H1 (cell line): ENCODE measurements at regions not wholly inside any gene's neighbourhood (a gene's known extent, or its start where the extent isn't known, plus 50 kb on each side); places are given as distances from the start of the nearest gene placed in this dataset.

Source experiments
- CTCF ChIA-PET: fragments of 300-600 bp; sonication (Branson Sonifier 250); formaldehyde crosslinking; loops from one replicate; lab custom pipeline; 2021; ENCODE audit not compliant: partially characterized antibody; lab: Charles Lee
- POLR2A ChIA-PET: fragments of 300-600 bp; sonication (Branson Sonifier 250); formaldehyde crosslinking; loops from one replicate; lab custom pipeline; 2021; ENCODE audit warnings: inconsistent platforms; ENCODE audit not compliant: partially characterized antibody; lab: Charles Lee
- DNase-seq, 2 experiments: peaks; one replicate each; pipeline versions ENCODE4 v3.0.0 to v3.0.0-alpha.2; 2010 to 2022; ENCODE audit warnings: low spot score in 2 of 2, low read depth in 1 of 2, mixed read lengths in 1 of 2
- FAIRE-seq: peaks from 2 replicates; lab custom pipeline; 2011; peaks lifted over from hg19 to GRCh38; lab: Jason Lieb, UNC
- H2AFZ ChIP-seq: 2 replicates; pipeline ENCODE4 v1.8.1; 2012; ENCODE audit warnings: low read length, inconsistent platforms
- H2AK5ac ChIP-seq: 2 replicates; pipeline ENCODE4 v1.6.1; 2013; ENCODE audit warnings: low read depth, low read length
- H2BK120ac ChIP-seq: replicated peaks from 2 replicates; pipeline ENCODE3; 2013; ENCODE audit warnings: low read depth, low read length, inconsistent platforms
- H2BK12ac ChIP-seq: 2 replicates; pipeline ENCODE4 v1.6.1; 2013; ENCODE audit warnings: low read depth, low read length
- H2BK15ac ChIP-seq: 2 replicates; pipeline ENCODE4 v1.6.1; 2013; ENCODE audit warnings: low read length
- H2BK20ac ChIP-seq: 2 replicates; pipeline ENCODE4 v1.6.1; 2013; ENCODE audit warnings: low read length
- H2BK5ac ChIP-seq: 2 replicates; pipeline ENCODE4 v1.6.1; 2013; ENCODE audit warnings: low read depth, low read length
- H3K14ac ChIP-seq: 2 replicates; pipeline ENCODE4 v1.6.1; 2013; ENCODE audit warnings: inconsistent platforms; ENCODE audit not compliant: insufficient read length
- H3K18ac ChIP-seq: 2 replicates; pipeline ENCODE4 v1.6.1; 2013; ENCODE audit warnings: low read length; ENCODE audit errors: extremely low read depth
- H3K23ac ChIP-seq: 2 replicates; pipeline ENCODE4 v1.6.1; 2013; ENCODE audit warnings: inconsistent platforms; ENCODE audit not compliant: insufficient read length
- H3K23me2 ChIP-seq: 2 replicates; pipeline ENCODE4 v1.6.1; 2013; ENCODE audit warnings: low read depth, low read length
- H3K27ac ChIP-seq: 2 replicates; pipeline ENCODE4 v1.6.1; 2011; ENCODE audit warnings: low read depth, low read length, inconsistent platforms
- H3K27me3 ChIP-seq, 4 experiments: replicated peaks in 1 of 4; 1 replicate in 1 of 4; 2 replicates in 3 of 4; pipeline versions ENCODE4 v1.6.1 to v1.8.1; 2011 to 2013; ENCODE audit warnings: low read length in 3 of 4, mild to moderate bottlenecking in 3 of 4, inconsistent platforms in 2 of 4, mixed read lengths in 2 of 4, moderate library complexity in 1 of 4; ENCODE audit not compliant: control insufficient read depth in 3 of 4, insufficient read depth in 3 of 4; ENCODE audit errors: extremely low read depth in 1 of 4
- H3K36me3 ChIP-seq, 4 experiments: 2 replicates each; pipeline versions ENCODE4 v1.6.1 to v1.8.1; 2011 to 2013; ENCODE audit warnings: mild to moderate bottlenecking in 4 of 4, low read length in 3 of 4, moderate library complexity in 2 of 4, control low read depth in 1 of 4, inconsistent platforms in 1 of 4; ENCODE audit not compliant: insufficient read depth in 4 of 4, control insufficient read depth in 2 of 4
- H3K4ac ChIP-seq: replicated peaks from 2 replicates; pipeline ENCODE3; 2013; ENCODE audit warnings: low read length, low read depth, mixed read lengths, inconsistent platforms; ENCODE audit not compliant: insufficient read length
- H3K4me1 ChIP-seq, 4 experiments: replicated peaks in 1 of 4; 1 replicate in 1 of 4; 2 replicates in 3 of 4; pipeline versions ENCODE4 v1.6.1 to v1.8.1; 2011 to 2013; ENCODE audit warnings: low read length in 3 of 4, inconsistent platforms in 2 of 4, mixed read lengths in 1 of 4; ENCODE audit not compliant: insufficient read depth in 4 of 4, control insufficient read depth in 3 of 4
- H3K4me2 ChIP-seq, 2 experiments: 2 replicates each; pipeline versions ENCODE4 v1.6.1 to v1.8.1; 2011 to 2013; ENCODE audit warnings: low read depth in 2 of 2, low read length in 2 of 2, control low read depth in 1 of 2, inconsistent platforms in 1 of 2, mild to moderate bottlenecking in 1 of 2; ENCODE audit not compliant: insufficient read depth in 1 of 2
- H3K4me3 ChIP-seq, 4 experiments: fragments of 200-600, 300-600 bp in 1 of 4; sonication (generic), shearing (Covaris generic), sonication (Bioruptor Twin) in 1 of 4; 2 replicates each; pipeline versions ENCODE4 v1.5.1 to v1.8.1; 2011 to 2016; ENCODE audit warnings: low read length in 4 of 4, low read depth in 3 of 4, control low read depth in 2 of 4, inconsistent platforms in 2 of 4, mild to moderate bottlenecking in 2 of 4, mixed read lengths in 1 of 4, moderate library complexity in 1 of 4; ENCODE audit not compliant: insufficient read depth in 2 of 4; ENCODE audit errors: extremely low read depth in 1 of 4
- H3K56ac ChIP-seq: replicated peaks from 2 replicates; pipeline ENCODE3; 2013; ENCODE audit warnings: low read depth, mild to moderate bottlenecking, mixed read lengths, low read length, inconsistent platforms; ENCODE audit not compliant: insufficient read length
- H3K79me1 ChIP-seq: 2 replicates; pipeline ENCODE4 v1.6.1; 2013; ENCODE audit warnings: low read depth, low read length, control low read depth
- H3K79me2 ChIP-seq, 2 experiments: 2 replicates each; pipeline versions ENCODE4 v1.6.1 to v1.8.1; 2012 to 2013; ENCODE audit warnings: low read length in 2 of 2, mild to moderate bottlenecking in 2 of 2, inconsistent platforms in 1 of 2; ENCODE audit not compliant: insufficient read depth in 2 of 2, control insufficient read depth in 1 of 2
- H3K9ac ChIP-seq, 4 experiments: replicated peaks in 1 of 4; 1 replicate in 1 of 4; 2 replicates in 3 of 4; pipeline versions ENCODE4 v1.6.1 to v1.8.1; 2011 to 2013; ENCODE audit warnings: low read depth in 3 of 4, low read length in 3 of 4, control low read depth in 2 of 4, mild to moderate bottlenecking in 2 of 4, moderate library complexity in 2 of 4, inconsistent platforms in 1 of 4; ENCODE audit errors: extremely low read depth in 1 of 4
- H3K9me3 ChIP-seq, 2 experiments: 2 replicates each; pipeline versions ENCODE4 v1.6.1 to v1.8.1; 2012 to 2013; ENCODE audit warnings: mild to moderate bottlenecking in 2 of 2, moderate library complexity in 2 of 2, control low read depth in 1 of 2, inconsistent platforms in 1 of 2, low read depth in 1 of 2, low read length in 1 of 2, mixed read lengths in 1 of 2; ENCODE audit not compliant: insufficient read depth in 2 of 2
- H4K20me1 ChIP-seq, 2 experiments: replicated peaks in 1 of 2; 2 replicates each; pipeline versions ENCODE3 to v1.8.1; 2011 to 2013; ENCODE audit warnings: inconsistent platforms in 2 of 2, low read length in 2 of 2, mild to moderate bottlenecking in 1 of 2; ENCODE audit not compliant: insufficient read depth in 2 of 2, control insufficient read depth in 1 of 2
- H4K5ac ChIP-seq: 2 replicates; pipeline ENCODE4 v1.6.1; 2013; ENCODE audit warnings: low read length, low read depth, mixed read lengths, inconsistent platforms; ENCODE audit not compliant: insufficient read length
- H4K8ac ChIP-seq: 2 replicates; pipeline ENCODE4 v1.8.0; 2013; ENCODE audit warnings: mild to moderate bottlenecking, moderate library complexity, low read length, inconsistent platforms; ENCODE audit not compliant: insufficient read depth; ENCODE audit errors: extremely low read depth
- H4K91ac ChIP-seq: replicated peaks from 2 replicates; pipeline ENCODE3; 2013; ENCODE audit warnings: low read length, mixed read lengths, inconsistent platforms; ENCODE audit not compliant: insufficient read length
- CBX5 ChIP-seq: fragments of 300-800, 300-1000 bp; sonication (generic); IDR thresholded peaks from 2 replicates; pipeline ENCODE4 v1.7.1; 2016; ENCODE audit warnings: antibody characterized with exemption, low read length, low read depth
- CTBP2 ChIP-seq: IDR thresholded peaks from 2 replicates; pipeline ENCODE4 v1.7.0; 2011; ENCODE audit warnings: borderline replicate concordance, mild to moderate bottlenecking, moderate library complexity, mixed read lengths, low read length; ENCODE audit not compliant: insufficient read depth, insufficient read length
- EZH2 ChIP-seq: fragments of 200-600 bp; sonication (generic); IDR thresholded peaks from 2 replicates; pipeline ENCODE4 v1.7.1; 2012; ENCODE audit warnings: low read depth, mild to moderate bottlenecking, moderate library complexity, low read length, inconsistent platforms; ENCODE audit not compliant: severe bottlenecking
- GTF2F1 ChIP-seq: IDR thresholded peaks from 2 replicates; pipeline ENCODE4 v1.6.1; 2012; ENCODE audit warnings: low read depth, low read length, improper control_type of control experiment, borderline replicate concordance
- JUND ChIP-seq: IDR thresholded peaks from 2 replicates; pipeline ENCODE4 v1.6.1; 2011; ENCODE audit warnings: mild to moderate bottlenecking, improper control_type of control experiment, low read length
- MAFK ChIP-seq: IDR thresholded peaks from 2 replicates; pipeline ENCODE4 v1.6.1; 2012; ENCODE audit warnings: low read depth, mild to moderate bottlenecking, improper control_type of control experiment, low read length
- NANOG ChIP-seq: IDR thresholded peaks from 2 replicates; pipeline ENCODE4 v1.6.1; 2011; ENCODE audit warnings: low read length, low read depth, mild to moderate bottlenecking, inconsistent platforms; ENCODE audit not compliant: insufficient read depth, poor library complexity, severe bottlenecking
- PHF8 ChIP-seq: fragments of 200-600 bp; sonication (generic); conservative IDR thresholded peaks from 2 replicates; pipeline ENCODE4 v1.7.1; 2012; ENCODE audit warnings: low read depth, mild to moderate bottlenecking, inconsistent platforms, low read length, moderate library complexity
- RFX5 ChIP-seq: IDR thresholded peaks from 2 replicates; pipeline ENCODE4 v1.6.1; 2011; ENCODE audit warnings: low read depth, low read length, improper control_type of control experiment, borderline replicate concordance
- WGBS, 2 experiments: shearing (Covaris generic) in 1 of 2; methylation state at CpG; one replicate each; pipeline versions ENCODE4 v1.1.6 to v1.1.7; 2013 to 2015; ENCODE audit warnings: low lambda C conversion rate in 2 of 2, mixed read lengths in 2 of 2, inconsistent platforms in 1 of 2, low coverage in 1 of 2, missing lambda C conversion rate in 1 of 2; ENCODE audit not compliant: insufficient replicate concordance in 2 of 2, insufficient coverage in 1 of 2, insufficient read length in 1 of 2; ENCODE audit errors: extremely low coverage in 1 of 2, missing lambda C conversion rate in 1 of 2; 5-methylcytosine and 5-hydroxymethylcytosine counted together

GRCh38 chr5:111932628-111933027 lies 175.6 kb upstream of the NREP start:
- Histone ChIP-seq H3K9ac (no peak overlapping the region), H3K27me3 (no peaks in the 10 kb centered on the region), H3K4me1 (no peaks in the 10 kb centered on the region), H3K4me3 (no peak overlapping the region), H4K20me1 (no peaks in the 10 kb centered on the region), H3K4ac (no peak overlapping the region), H4K5ac (no peak overlapping the region), H2AFZ (no peak overlapping the region), H2BK20ac (no peak overlapping the region), H3K4me2 (no peak overlapping the region), H3K79me1 (no peaks in the 10 kb centered on the region), H3K27ac (no peak overlapping the region), H3K18ac (no peak overlapping the region), H2BK120ac (no peak overlapping the region), H2BK15ac (no peak overlapping the region), H3K23ac (no peak overlapping the region), H2AK5ac (no peak overlapping the region), H3K56ac (no peak overlapping the region), H4K91ac (no peak overlapping the region), H3K9me3 (no peaks in the 10 kb centered on the region), H3K79me2 (no peaks in the 10 kb centered on the region), H2BK12ac (no peak overlapping the region), H3K36me3 (no peaks in the 10 kb centered on the region), H2BK5ac (no peak overlapping the region), H3K14ac (no peak overlapping the region), H3K23me2 (no peaks in the 10 kb centered on the region), H4K8ac (no peak overlapping the region)
- 90% methylated on average over 5 of the region's 5 CpGs; no CpG with 5 or more reads in 1 of the 2 experiments for WGBS, 2 experiments
- no peak for FAIRE-seq
- ChIA-PET POLR2A (no interaction called here), CTCF (interaction anchor here (1.8 kb wide), 1 partner anchor 401 kb away, joined by 5 read pairs; no protein-coding TSS in a partner anchor)
- TF ChIP-seq GTF2F1, result no peak
- TF ChIP-seq JUND, result no peak
- TF ChIP-seq MAFK, result no peak
- no peak for TF ChIP-seq RFX5
- TF ChIP-seq CBX5, result no peak
- TF ChIP-seq EZH2, result no peak
- TF ChIP-seq PHF8, result no peak
- TF ChIP-seq CTBP2, result no peak
- no peak for TF ChIP-seq NANOG
- DNase-seq, result no peak
